A549 (cell line): ENCODE measurements at regions not wholly inside any gene's neighbourhood (a gene's known extent, or its start where the extent isn't known, plus 50 kb on each side); places are given as distances from the start of the nearest gene placed in this dataset.

Experiments used
- CTCF ChIP-seq: fragments of >200 bp; sonication (Bioruptor Twin); formaldehyde crosslinking; IDR thresholded peaks from 3 replicates; pipeline ENCODE4 v1.5.1; 2016
- POLR2A ChIP-seq: IDR thresholded peaks from 2 replicates; pipeline ENCODE4 v1.6.1; 2012; ENCODE audit warnings: mild to moderate bottlenecking, low read length
- RAD21 ChIP-seq, 2 experiments: fragments of >200 bp in 1 of 2; sonication (Bioruptor Twin) in 1 of 2; formaldehyde crosslinking in 1 of 2; IDR thresholded peaks in 1 of 2; conservative IDR thresholded peaks in 1 of 2; 2 replicates in 1 of 2; 3 replicates in 1 of 2; pipeline ENCODE4 v1.6.1; 2012 to 2018; ENCODE audit warnings: inconsistent platforms in 1 of 2

- TF ChIP-seq CTCF = no peak
- TF ChIP-seq POLR2A = no peak
- no peak for TF ChIP-seq RAD21 (conservative IDR thresholded peaks at IDR 0.05 in 1 of 2, IDR thresholded peaks at IDR 0.05 in 1 of 2)
These were observed 117.2 kb upstream of the IGSF21 start for GRCh38 chr1:17990401-17990800.
